ENCODE measurements at regions not wholly inside any gene's neighbourhood (a gene's known extent, or its start where the extent isn't known, plus 50 kb on each side); places are given as distances from the start of the nearest gene placed in this dataset.

- intact Hi-C loops (cut with DNase I), result no loop called here
- TF ChIP-seq CTCF (IDR thresholded peaks at IDR 0.05), result no peak
- no peaks in the 10 kb centered on the region for H3K4me1 ChIP-seq
- H3K27me3 ChIP-seq, result no peaks in the 10 kb centered on the region
- no peak overlapping the region for H3K27ac ChIP-seq
- ATAC-seq (no peak), DNase-seq (no peak)
- no peaks in the 10 kb centered on the region for H3K9me3 ChIP-seq
- no peaks in the 10 kb centered on the region for H3K36me3 ChIP-seq
- H3K4me3 ChIP-seq, result no peak overlapping the region
Observed at GRCh38 chr6:2557181-2557720, 193.5 kb downstream of the MYLK4 start.

GRCh38 chr6:2556761-2557160 is 194.0 kb downstream of the MYLK4 start:
- no peak overlapping the region for H3K27ac ChIP-seq
- H3K4me3 ChIP-seq, result no peak overlapping the region
- TF ChIP-seq CTCF (IDR thresholded peaks at IDR 0.05), result no peak
- intact Hi-C loops (cut with DNase I), result no loop called here
- no peaks in the 10 kb centered on the region for H3K9me3 ChIP-seq
- no peaks in the 10 kb centered on the region for H3K36me3 ChIP-seq
- H3K27me3 ChIP-seq, result no peaks in the 10 kb centered on the region
- no peaks in the 10 kb centered on the region for H3K4me1 ChIP-seq
- no peak for ATAC-seq
- DNase-seq, result no peak

DNA sequence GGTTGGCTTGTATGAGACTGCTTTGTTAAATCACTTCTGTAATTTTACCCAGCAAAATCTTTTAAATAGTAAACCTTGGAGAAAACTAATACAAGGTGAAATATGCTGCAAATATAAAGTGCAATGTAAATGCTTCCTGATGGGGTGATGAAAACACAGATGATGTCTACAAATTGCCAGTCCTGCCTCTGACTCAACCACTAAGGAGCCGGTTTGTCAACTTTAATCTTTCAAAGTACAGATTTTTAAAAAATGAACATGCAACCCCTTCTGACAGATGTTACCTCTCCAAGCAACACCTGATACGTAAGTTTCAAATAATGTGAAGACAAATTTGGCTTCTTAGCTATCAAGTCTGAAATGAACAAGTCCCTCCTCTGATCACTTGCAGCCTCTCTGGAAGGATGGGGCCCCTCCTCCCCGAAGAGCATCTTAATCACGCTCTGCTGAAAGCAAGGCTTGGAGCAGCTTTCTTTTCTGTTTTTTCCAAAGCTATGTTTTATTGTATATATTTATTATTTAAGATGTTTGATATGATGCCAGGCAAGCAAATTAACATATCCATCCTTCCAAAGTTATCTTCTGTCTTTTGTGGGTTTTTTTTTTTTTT is 196.0 kb downstream of the MYLK4 start:
- Histone ChIP-seq H3K9me3 (no peaks in the 10 kb centered on the region), H3K4me3 (no peak overlapping the region), H3K27me3 (no peaks in the 10 kb centered on the region), H3K4me1 (no peaks in the 10 kb centered on the region), H3K36me3 (no peaks in the 10 kb centered on the region), H3K27ac (no peak overlapping the region)
- TF ChIP-seq CTCF (IDR thresholded peaks at IDR 0.05), result no peak
- no peak for ATAC-seq
- intact Hi-C loops (cut with DNase I), result no loop called here
- no peak for DNase-seq

GRCh38 chr6:2552526-2553154 is 198.1 kb downstream of the MYLK4 start:
- no peaks in the 10 kb centered on the region for H3K27me3 ChIP-seq
- H3K36me3 ChIP-seq, result no peaks in the 10 kb centered on the region
- no peaks in the 10 kb centered on the region for H3K9me3 ChIP-seq
- DNase-seq (no peak), ATAC-seq (no peak)
- no peaks in the 10 kb centered on the region for H3K4me1 ChIP-seq
- no peak for TF ChIP-seq CTCF (IDR thresholded peaks at IDR 0.05)
- intact Hi-C loops (cut with DNase I), result no loop called here
- no peak overlapping the region for H3K27ac ChIP-seq
- no peak overlapping the region for H3K4me3 ChIP-seq

- TF ChIP-seq CTCF (IDR thresholded peaks at IDR 0.05), result no peak
- Histone ChIP-seq H3K36me3 (no peaks in the 10 kb centered on the region), H3K27me3 (no peaks in the 10 kb centered on the region), H3K4me3 (no peak overlapping the region), H3K9me3 (no peaks in the 10 kb centered on the region), H3K4me1 (no peaks in the 10 kb centered on the region), H3K27ac (no peak overlapping the region)
- intact Hi-C loops (cut with DNase I), result no loop called here
- ATAC-seq (no peak), DNase-seq (no peak)
Observed at GRCh38 chr6:2551705-2552104, 199.0 kb downstream of the MYLK4 start.
